ENCODE measurements at regions not wholly inside any gene's neighbourhood (a gene's known extent, or its start where the extent isn't known, plus 50 kb on each side); places are given as distances from the start of the nearest gene placed in this dataset.

DNA sequence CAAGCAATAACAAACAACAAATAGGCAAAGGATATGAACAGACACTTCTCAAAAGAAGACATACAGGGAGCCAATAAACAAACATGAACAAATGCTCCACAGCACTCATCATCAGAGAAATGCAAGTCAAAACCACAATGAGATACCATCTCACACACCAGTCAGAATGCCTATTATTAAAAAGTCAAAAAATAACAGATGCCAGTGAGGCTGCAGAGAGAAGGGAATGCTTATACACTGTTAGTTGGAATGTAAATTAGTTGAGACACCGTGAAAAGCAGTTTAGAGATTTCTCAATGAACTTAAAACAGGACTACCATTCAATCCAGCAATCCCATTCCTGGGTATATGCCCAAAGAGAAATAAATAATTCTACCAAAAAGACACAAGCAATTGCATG is 129.8 kb upstream of the MAGEB2 start:
- TF ChIP-seq, protein P1, sequence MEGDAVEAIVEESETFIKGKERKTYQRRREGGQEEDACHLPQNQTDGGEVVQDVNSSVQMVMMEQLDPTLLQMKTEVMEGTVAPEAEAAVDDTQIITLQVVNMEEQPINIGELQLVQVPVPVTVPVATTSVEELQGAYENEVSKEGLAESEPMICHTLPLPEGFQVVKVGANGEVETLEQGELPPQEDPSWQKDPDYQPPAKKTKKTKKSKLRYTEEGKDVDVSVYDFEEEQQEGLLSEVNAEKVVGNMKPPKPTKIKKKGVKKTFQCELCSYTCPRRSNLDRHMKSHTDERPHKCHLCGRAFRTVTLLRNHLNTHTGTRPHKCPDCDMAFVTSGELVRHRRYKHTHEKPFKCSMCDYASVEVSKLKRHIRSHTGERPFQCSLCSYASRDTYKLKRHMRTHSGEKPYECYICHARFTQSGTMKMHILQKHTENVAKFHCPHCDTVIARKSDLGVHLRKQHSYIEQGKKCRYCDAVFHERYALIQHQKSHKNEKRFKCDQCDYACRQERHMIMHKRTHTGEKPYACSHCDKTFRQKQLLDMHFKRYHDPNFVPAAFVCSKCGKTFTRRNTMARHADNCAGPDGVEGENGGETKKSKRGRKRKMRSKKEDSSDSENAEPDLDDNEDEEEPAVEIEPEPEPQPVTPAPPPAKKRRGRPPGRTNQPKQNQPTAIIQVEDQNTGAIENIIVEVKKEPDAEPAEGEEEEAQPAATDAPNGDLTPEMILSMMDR (conservative IDR thresholded peaks at IDR 0.05; ENCODE audit: low read length) = no peak
- TF ChIP-seq EZH2phosphoT487 (IDR thresholded peaks at IDR 0.05; ENCODE audit: borderline replicate concordance, low read depth, low read length) = no peak

Data from OCI-LY7 (cell line).